H1 (cell line): ENCODE measurements at regions not wholly inside any gene's neighbourhood (a gene's known extent, or its start where the extent isn't known, plus 50 kb on each side); places are given as distances from the start of the nearest gene placed in this dataset.
"Not testable (repeated sequence)": the region's sequence is repeated elsewhere in the genome, so short reads cannot be mapped to it uniquely, and the experiment has no call there.

Source experiments
- EZH2 ChIP-seq: fragments of 200-600 bp; sonication (generic); IDR thresholded peaks from 2 replicates; pipeline ENCODE4 v1.7.1; 2012; ENCODE audit warnings: low read depth, mild to moderate bottlenecking, moderate library complexity, low read length, inconsistent platforms; ENCODE audit not compliant: severe bottlenecking
- KDM1A ChIP-seq: fragments of 200-600, 300-600 bp; sonication (generic); IDR thresholded peaks from 2 replicates; pipeline ENCODE4 v1.7.1; 2016; ENCODE audit warnings: mild to moderate bottlenecking, low read length, borderline replicate concordance
- NANOG ChIP-seq: IDR thresholded peaks from 2 replicates; pipeline ENCODE4 v1.6.1; 2011; ENCODE audit warnings: low read length, low read depth, mild to moderate bottlenecking, inconsistent platforms; ENCODE audit not compliant: insufficient read depth, poor library complexity, severe bottlenecking
- NRF1 ChIP-seq: IDR thresholded peaks from 2 replicates; pipeline ENCODE4 v1.6.1; 2011; ENCODE audit warnings: mild to moderate bottlenecking, low read depth, low read length, improper control_type of control experiment
- POLR2A ChIP-seq, 2 experiments: IDR thresholded peaks; 1 replicate in 1 of 2; 2 replicates in 1 of 2; pipeline ENCODE4 v1.6.1; 2011; ENCODE audit warnings: low read depth in 2 of 2, low read length in 2 of 2, mild to moderate bottlenecking in 2 of 2; ENCODE audit errors: control extremely low read depth in 1 of 2
- RFX5 ChIP-seq: IDR thresholded peaks from 2 replicates; pipeline ENCODE4 v1.6.1; 2011; ENCODE audit warnings: low read depth, low read length, improper control_type of control experiment, borderline replicate concordance
- TF ChIP-seq, protein P1 (sequence below): IDR thresholded peaks from 2 replicates; pipeline ENCODE4 v1.6.1; 2012; ENCODE audit warnings: inconsistent platforms
- TF ChIP-seq, protein P2 (sequence below): fragments of 300-600 bp; sonication (generic); IDR thresholded peaks from 2 replicates; pipeline ENCODE4 v1.7.1; 2012; ENCODE audit warnings: low read length, moderate library complexity, mild to moderate bottlenecking, inconsistent platforms; ENCODE audit not compliant: insufficient replicate concordance
- TF ChIP-seq, protein P3 (sequence below), 3 experiments: IDR thresholded peaks; 1 replicate in 2 of 3; 2 replicates in 1 of 3; pipeline versions ENCODE4 v1.5.1 to v1.6.1; 2011; ENCODE audit warnings: low read length in 3 of 3, mild to moderate bottlenecking in 3 of 3, inconsistent platforms in 2 of 3, low read depth in 1 of 3, moderate library complexity in 1 of 3; ENCODE audit not compliant: insufficient read depth in 1 of 3; ENCODE audit errors: control extremely low read depth in 1 of 3

DNA sequence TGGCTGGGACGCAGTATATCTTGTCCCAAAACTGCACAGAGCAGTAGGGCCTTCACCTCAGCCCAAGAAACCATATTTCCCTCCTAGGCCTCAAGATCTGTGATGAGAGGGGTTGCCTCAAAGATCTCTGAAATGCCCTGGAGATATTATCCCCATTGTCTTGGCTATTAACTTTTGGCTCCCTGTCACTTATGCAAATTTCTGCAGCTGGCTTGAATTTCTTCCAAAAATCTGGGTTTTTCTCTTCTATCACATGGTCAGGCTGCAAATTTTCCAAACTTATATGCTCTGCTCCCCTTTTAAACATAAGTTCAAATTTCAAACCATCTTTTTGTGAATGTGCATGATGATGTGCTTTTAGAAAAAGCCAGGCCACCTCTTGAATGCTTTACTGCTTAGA lies 809.2 kb upstream of the CDH18 start:
- TF ChIP-seq, protein P1, sequence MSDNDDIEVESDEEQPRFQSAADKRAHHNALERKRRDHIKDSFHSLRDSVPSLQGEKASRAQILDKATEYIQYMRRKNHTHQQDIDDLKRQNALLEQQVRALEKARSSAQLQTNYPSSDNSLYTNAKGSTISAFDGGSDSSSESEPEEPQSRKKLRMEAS = not testable (repeated sequence)
- TF ChIP-seq EZH2; KDM1A; POLR2A (IDR thresholded peaks at IDR 0.05; ENCODE audit: control extremely low read depth in 1 of 2, low read depth in 2 of 2, low read length in 2 of 2); NANOG; NRF1; RFX5: not testable (repeated sequence)
- TF ChIP-seq, protein P2, sequence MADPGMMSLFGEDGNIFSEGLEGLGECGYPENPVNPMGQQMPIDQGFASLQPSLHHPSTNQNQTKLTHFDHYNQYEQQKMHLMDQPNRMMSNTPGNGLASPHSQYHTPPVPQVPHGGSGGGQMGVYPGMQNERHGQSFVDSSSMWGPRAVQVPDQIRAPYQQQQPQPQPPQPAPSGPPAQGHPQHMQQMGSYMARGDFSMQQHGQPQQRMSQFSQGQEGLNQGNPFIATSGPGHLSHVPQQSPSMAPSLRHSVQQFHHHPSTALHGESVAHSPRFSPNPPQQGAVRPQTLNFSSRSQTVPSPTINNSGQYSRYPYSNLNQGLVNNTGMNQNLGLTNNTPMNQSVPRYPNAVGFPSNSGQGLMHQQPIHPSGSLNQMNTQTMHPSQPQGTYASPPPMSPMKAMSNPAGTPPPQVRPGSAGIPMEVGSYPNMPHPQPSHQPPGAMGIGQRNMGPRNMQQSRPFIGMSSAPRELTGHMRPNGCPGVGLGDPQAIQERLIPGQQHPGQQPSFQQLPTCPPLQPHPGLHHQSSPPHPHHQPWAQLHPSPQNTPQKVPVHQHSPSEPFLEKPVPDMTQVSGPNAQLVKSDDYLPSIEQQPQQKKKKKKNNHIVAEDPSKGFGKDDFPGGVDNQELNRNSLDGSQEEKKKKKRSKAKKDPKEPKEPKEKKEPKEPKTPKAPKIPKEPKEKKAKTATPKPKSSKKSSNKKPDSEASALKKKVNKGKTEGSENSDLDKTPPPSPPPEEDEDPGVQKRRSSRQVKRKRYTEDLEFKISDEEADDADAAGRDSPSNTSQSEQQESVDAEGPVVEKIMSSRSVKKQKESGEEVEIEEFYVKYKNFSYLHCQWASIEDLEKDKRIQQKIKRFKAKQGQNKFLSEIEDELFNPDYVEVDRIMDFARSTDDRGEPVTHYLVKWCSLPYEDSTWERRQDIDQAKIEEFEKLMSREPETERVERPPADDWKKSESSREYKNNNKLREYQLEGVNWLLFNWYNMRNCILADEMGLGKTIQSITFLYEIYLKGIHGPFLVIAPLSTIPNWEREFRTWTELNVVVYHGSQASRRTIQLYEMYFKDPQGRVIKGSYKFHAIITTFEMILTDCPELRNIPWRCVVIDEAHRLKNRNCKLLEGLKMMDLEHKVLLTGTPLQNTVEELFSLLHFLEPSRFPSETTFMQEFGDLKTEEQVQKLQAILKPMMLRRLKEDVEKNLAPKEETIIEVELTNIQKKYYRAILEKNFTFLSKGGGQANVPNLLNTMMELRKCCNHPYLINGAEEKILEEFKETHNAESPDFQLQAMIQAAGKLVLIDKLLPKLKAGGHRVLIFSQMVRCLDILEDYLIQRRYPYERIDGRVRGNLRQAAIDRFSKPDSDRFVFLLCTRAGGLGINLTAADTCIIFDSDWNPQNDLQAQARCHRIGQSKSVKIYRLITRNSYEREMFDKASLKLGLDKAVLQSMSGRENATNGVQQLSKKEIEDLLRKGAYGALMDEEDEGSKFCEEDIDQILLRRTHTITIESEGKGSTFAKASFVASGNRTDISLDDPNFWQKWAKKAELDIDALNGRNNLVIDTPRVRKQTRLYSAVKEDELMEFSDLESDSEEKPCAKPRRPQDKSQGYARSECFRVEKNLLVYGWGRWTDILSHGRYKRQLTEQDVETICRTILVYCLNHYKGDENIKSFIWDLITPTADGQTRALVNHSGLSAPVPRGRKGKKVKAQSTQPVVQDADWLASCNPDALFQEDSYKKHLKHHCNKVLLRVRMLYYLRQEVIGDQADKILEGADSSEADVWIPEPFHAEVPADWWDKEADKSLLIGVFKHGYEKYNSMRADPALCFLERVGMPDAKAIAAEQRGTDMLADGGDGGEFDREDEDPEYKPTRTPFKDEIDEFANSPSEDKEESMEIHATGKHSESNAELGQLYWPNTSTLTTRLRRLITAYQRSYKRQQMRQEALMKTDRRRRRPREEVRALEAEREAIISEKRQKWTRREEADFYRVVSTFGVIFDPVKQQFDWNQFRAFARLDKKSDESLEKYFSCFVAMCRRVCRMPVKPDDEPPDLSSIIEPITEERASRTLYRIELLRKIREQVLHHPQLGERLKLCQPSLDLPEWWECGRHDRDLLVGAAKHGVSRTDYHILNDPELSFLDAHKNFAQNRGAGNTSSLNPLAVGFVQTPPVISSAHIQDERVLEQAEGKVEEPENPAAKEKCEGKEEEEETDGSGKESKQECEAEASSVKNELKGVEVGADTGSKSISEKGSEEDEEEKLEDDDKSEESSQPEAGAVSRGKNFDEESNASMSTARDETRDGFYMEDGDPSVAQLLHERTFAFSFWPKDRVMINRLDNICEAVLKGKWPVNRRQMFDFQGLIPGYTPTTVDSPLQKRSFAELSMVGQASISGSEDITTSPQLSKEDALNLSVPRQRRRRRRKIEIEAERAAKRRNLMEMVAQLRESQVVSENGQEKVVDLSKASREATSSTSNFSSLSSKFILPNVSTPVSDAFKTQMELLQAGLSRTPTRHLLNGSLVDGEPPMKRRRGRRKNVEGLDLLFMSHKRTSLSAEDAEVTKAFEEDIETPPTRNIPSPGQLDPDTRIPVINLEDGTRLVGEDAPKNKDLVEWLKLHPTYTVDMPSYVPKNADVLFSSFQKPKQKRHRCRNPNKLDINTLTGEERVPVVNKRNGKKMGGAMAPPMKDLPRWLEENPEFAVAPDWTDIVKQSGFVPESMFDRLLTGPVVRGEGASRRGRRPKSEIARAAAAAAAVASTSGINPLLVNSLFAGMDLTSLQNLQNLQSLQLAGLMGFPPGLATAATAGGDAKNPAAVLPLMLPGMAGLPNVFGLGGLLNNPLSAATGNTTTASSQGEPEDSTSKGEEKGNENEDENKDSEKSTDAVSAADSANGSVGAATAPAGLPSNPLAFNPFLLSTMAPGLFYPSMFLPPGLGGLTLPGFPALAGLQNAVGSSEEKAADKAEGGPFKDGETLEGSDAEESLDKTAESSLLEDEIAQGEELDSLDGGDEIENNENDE = not testable (repeated sequence)
- TF ChIP-seq, protein P3, sequence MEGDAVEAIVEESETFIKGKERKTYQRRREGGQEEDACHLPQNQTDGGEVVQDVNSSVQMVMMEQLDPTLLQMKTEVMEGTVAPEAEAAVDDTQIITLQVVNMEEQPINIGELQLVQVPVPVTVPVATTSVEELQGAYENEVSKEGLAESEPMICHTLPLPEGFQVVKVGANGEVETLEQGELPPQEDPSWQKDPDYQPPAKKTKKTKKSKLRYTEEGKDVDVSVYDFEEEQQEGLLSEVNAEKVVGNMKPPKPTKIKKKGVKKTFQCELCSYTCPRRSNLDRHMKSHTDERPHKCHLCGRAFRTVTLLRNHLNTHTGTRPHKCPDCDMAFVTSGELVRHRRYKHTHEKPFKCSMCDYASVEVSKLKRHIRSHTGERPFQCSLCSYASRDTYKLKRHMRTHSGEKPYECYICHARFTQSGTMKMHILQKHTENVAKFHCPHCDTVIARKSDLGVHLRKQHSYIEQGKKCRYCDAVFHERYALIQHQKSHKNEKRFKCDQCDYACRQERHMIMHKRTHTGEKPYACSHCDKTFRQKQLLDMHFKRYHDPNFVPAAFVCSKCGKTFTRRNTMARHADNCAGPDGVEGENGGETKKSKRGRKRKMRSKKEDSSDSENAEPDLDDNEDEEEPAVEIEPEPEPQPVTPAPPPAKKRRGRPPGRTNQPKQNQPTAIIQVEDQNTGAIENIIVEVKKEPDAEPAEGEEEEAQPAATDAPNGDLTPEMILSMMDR (IDR thresholded peaks at IDR 0.05; ENCODE audit: control extremely low read depth in 1 of 3, insufficient read depth in 1 of 3, low read depth in 1 of 3, low read length in 3 of 3) = not testable (repeated sequence)
